CD4-positive, alpha-beta T cell treated with Interleukin-4 for 1 hour (primary cell): ENCODE measurements at regions not wholly inside any gene's neighbourhood (a gene's known extent, or its start where the extent isn't known, plus 50 kb on each side); places are given as distances from the start of the nearest gene placed in this dataset.

Experiments used
- DNase-seq, 2 donors: peaks; one replicate each; pipeline ENCODE4 v3.0.0-alpha.2; 2020 to 2022

DNA sequence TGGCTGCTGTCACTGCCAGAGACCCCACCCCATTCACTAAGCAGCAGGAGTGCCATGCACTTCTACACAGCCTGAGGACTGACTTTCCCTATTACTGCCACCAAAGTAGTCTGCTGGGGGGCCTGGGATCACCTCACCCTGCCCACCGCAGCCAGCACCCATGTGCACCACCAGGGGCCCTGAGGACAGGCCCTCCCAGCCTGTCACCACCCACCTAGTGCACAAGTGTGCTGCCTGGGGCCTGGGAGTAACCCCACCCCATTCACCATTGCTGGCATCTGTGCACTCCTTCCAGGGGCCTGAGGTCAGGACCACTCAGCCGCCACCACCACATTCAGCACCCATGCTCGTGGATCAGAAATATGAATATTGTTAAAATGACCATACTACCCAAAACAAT lies 247.8 kb upstream of the NCKAP5 start:
- no peak for DNase-seq

DNA sequence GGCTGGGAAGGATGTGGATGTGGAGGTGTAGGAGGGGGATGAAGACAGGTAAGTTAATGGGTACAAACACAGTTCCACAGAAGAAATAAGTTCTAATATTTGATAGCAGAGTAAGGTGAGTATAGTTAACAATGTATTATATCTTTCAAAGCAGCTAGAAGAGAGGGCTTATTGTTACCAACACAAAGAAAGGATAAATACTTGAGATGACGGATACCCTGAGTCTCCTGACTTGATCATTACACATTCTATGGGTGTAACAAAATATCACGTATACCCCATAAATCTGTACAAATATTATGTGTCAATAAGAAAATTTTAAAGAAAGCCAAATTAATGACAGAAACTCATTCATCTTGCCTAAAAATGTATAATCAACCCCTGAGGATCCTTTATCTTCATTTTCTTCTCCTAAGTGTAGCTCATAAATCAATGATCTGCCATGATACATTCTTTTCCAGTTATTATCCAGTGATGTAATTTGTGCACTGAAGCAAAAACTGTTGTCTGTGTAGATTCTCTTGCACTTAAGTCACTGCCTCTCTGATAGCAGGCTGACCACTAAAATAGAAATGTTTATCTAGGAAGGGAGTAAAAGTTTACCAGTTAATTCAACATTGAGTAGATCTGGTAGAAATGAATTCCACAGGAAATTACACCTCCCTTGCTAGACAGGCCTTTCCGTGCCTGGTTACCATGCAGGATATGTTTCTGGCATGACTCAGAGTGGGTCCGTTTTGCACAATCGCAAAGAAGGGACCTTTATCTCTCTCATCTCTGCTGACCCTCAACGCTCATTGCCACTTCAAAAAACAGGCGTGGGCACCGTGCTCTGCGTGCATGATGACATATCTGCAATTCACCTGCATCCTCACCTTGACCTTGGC lies 249.7 kb upstream of the NCKAP5 start:
- DNase-seq = no peak

DNA sequence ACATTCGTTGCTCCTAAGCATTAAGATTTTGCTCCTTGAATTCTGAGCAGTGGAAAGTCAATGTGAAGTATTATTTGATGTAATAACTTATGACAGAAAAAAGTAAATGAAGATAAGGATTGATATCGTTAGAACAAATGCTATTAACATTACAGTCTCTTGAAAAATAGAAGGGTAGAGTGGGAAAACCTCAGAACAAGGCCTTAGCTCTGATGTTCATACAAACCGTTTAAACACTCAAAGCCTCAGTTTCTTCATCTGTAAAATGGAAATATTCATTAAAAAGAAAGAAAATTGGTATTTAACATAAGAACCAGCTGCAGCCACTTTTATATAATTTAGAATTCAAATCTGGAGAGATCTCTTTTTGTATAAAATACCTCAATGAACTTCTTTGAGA lies 250.4 kb upstream of the NCKAP5 start:
- no peak for DNase-seq

DNA sequence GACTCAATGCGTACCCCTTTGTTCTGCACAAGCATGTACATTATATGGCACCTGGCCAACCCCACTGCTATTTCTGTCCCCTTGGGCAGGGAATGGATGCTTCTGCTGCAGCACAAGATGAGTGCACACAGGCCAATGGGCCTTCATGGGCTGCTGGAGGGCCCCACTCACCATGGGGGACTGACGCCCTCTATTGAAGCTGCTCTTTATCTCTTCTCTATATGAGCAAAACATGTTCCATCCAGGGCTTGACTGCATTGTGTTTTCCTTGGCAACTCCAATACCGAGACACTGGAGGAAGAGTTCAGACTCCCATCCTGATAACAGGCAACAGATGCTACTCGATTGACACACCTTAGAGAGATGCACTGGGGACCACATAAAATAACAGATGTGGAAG lies 251.6 kb upstream of the NCKAP5 start:
- DNase-seq = no peak

DNA sequence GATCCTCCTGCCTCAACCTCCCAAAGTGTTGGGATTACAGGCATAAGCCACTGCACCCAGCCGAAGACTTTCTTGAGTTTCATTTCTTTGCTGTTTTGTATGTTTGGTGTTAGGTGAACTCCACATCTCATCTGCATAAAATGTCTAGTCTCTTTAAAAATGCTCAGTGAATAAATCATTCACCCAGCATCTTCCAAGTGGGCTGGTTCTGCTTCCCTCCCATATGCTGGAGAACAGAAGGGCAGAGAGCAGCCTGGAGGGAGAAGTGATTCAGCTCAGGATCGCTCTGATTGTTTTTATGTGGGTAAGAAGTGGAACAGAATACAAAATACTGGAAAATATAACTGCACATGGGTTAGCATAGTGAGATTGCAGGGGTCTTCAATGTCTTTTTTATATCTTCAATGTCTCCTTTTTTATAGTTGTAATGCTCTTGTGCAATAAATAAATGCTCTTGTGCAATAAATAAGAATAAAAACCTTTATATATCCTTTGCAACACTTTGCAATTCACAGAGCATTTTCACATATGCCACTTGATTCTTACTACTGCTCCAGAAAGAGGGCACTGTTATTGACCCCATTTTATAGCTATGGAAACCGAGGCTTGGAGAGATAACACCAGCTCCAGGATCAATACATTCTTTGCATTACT lies 253.0 kb upstream of the NCKAP5 start:
- DNase-seq = no peak

DNA sequence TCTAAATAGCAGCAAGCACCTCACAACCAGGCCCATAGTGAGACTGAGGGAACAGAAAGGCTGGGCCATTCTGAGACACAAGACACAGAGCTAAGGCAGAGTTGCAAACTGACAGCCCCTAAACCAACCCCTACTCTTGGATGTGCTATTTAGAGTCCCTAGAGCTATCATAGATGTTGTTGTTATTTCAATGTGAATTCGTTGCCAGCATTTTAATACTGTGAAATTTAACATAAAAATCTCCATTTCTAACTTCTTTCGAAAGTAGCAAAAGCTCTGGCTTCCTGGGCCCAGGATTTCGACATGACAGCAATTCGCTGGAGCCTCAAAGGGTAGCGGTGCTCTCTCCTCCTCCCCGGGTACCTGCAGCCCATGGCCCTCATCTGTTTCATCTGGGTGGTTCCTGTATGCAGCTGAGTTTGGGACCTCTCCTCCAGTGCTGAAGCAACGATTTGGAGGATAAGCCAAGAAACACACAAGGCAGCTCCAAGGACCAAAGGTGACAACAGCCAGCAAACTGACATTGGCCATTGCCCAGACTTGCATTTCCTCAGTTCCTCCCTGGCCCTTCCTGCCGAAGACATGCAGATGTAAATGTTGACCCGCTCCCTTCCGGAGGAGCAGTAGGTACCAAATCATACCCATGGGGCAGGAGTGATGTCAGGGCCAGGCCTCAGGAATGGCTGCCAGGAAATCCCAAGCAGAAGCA lies 254.4 kb upstream of the NCKAP5 start:
- DNase-seq = no peak

DNA sequence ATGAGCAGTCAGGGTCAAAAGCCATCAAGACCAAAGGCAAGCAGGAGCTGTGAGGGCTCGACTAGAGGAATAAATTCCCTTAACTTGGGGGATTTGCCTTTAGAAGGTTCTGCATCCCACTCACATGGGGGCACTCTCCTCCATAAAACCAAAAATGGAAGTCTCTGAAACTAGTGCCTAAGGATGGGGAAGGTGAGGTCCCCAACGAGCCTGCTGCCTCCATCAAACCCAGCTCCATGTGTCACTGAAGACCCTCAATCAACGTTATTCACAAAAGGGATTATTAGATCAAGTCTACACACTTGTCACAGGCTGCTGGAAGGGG lies 254.9 kb upstream of the NCKAP5 start:
- no peak for DNase-seq

DNA sequence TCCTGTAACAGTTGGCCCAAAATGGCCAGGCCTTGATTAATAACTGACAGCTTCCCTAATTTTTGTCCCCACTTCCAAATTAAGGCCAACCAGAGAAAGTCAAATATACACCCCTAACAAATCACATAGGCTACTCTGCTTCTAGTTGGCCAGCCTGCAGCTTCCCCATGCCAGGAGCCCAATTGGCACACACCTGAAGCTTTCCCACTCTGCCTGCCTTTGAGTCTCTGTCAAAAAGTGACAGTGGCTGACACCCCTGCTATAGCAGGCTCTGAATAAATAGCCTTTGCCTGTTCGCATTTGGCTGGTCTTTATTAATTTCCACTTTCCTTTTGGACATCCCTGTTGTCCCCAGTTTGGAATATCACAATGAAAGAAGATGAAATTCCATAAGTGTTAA lies 256.6 kb upstream of the NCKAP5 start:
- DNase-seq = no peak

DNA sequence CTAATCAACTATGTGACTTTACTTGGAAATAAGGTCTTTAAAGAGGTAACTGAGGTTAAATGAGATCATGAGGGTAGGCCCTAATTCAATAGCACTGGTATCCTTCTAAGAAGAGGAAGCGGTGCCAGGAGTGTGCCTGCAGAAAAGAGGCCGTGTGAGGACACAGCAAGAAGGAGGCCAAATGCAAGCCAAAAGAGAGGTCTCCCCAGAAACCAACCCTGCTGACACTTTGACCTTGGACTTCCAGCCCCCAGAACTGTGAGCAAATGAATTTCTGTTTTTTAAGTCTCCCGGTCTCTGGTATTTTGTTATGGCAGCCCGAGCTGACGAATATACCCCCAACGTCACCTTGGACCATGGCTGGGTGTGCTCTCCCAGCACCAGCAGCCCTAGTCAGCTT lies 257.5 kb upstream of the NCKAP5 start:
- DNase-seq = no peak

DNA sequence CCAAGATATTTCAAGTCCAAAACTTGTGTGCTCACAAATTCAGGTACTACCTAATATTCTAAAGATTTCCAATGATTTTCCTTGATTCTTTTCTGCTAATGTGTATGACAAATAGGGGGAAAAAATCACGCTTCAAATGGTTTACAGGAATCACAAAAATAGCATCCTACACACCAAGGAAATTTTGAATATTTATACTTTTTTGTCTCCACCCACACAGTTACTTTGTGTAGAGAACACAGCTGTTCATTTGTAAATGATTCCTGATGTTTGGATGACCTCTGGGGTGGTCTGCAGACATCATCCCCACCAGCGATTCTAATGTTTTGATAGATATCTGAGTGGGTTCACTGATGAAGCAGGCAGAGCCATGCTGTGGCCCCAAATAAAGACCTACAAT lies 260.6 kb upstream of the NCKAP5 start:
- no peak for DNase-seq

DNA sequence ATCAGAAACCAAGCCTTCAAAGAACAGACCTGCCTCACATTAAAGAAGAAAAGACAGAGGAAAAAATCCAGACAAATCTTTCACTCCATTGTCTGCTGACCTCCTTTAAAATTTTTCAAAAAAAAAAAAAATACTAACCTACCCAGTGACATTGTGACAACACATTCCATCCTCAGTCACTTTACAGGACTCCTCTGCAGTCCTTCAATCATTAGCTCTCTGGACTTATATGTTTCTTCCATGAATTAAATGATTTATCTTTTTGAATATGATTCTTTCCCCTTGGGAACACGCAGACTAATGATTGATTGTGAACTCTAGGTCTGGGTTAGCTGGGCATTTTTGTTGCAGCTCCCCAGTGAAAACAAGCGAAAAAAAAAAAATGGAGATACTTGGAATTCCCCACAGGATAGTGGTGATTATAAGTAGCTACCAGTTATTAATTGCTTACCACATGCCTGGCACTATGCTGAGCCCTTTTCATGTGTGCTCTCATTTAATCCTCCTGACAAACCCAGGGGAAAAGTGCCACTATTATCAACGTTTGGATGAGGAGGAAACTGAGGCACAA lies 261.3 kb upstream of the NCKAP5 start:
- DNase-seq = no peak

DNA sequence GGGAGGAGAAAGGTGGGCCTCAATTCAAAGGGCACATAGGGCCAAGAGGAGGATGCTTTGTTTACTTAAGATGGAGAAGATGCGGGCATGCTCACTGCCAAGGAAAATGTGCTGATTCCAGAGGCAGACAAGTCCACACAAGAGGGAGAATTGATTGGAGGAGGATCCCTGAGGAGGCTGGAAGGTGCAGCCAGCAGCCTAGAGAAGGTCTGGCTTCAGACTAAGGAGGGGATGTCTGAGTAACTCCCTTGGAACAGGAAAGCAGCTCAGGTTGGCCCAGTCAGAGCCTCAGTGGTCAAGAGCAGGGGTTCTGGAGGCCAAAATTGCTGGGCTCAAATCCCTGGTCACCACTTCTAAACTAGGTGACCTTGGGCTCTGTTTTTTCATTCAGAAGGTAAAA lies 265.5 kb upstream of the NCKAP5 start:
- DNase-seq = no peak

DNA sequence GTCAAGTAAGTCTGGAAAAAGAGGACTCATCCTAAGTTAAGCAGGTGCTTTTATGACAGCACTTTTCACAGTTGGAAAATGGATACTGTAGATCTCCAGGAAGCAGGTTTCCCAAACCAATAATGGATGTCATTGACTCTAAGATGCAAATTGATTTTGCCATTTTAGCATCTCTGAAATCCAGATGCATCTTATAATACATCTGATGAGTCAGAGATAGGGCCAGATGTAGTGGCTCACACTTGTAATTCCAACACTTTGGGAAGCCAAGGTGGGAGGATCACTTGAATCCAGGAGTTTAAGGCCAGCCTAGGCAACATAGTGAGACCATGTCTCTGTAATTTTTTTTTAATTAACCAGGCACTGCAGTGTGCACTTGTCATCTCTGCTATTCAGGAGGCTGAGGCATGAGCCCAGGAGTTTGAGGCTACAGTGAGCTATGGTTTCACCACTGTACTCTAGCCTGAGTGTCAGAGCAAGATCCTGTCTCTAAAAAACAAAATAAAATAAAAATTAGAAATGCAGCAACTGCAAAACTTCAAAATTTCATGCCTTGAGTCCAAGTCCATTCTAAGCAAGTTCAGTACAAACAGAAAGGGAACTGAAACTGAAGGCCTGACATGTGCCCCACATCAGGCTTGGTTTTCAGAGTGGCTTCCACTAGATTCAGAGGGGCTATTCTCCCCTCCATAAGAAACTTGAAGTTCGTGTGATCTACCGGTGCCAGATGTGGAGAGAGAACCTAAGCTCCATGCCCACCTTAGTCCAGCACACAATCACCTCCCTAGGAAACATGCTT lies 267.8 kb upstream of the NCKAP5 start:
- DNase-seq = no peak

DNA sequence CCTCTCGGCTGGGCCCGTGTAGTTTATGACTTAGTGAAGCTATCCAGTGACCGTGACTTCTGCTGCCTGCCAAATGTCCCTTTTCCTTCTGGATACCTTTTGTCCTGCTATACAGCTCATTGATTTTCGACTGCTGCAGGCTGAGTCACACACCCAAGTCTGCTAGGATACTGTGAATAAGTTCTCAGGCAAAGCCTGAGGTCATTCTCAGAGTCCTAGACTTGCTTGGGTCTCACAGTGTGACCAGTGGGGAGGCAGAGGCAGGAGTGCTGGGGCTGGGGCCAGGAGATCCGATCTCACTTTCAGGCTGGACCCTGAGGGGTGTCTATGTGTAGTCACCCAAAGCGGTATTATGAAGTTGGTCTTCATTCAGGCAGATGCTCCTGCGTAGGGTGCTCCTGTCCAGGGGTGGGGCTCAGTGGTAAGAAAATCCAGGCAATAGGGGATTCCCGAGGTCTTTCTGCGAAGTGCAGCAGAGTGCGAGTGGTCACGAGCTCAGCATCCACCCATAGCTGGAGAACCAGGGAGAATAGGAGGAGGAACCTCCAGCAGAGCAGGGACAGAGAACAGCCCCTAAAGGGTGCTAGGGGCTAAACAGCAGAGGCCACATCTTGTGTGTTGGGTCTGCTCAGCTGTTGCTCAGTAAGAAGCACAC lies 268.6 kb upstream of the NCKAP5 start:
- DNase-seq = no peak

DNA sequence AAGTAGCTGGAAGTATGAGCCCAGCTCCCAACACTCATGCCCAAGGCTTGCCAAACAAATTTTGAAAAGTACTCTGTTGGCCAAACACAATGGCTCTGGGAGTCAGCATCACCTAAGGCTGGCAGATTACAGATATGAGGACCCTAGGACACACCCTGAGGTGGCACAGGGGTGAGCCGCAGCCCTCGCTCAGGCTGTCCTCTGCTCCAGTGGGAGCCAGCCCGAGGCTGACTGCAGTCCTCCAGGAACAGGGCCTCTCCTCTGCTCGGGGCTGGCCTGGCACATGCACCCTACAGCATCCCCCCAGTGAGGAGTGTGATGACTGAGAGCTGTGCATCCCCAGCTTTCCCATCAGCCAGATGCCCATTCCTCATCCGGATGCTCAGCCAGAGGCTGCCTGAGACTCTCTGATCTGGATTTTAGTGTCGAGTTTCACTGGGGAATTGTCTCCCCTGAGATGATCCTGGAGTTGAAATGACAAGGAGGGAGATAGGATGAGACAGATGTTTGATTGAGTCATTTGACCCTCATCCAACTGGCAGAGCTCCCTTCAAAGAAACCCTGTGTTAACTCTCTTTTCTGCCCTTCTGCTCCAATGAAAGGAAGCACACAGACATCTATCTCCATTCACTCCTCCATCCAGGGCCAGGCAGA lies 269.3 kb upstream of the NCKAP5 start:
- DNase-seq = no peak

DNA sequence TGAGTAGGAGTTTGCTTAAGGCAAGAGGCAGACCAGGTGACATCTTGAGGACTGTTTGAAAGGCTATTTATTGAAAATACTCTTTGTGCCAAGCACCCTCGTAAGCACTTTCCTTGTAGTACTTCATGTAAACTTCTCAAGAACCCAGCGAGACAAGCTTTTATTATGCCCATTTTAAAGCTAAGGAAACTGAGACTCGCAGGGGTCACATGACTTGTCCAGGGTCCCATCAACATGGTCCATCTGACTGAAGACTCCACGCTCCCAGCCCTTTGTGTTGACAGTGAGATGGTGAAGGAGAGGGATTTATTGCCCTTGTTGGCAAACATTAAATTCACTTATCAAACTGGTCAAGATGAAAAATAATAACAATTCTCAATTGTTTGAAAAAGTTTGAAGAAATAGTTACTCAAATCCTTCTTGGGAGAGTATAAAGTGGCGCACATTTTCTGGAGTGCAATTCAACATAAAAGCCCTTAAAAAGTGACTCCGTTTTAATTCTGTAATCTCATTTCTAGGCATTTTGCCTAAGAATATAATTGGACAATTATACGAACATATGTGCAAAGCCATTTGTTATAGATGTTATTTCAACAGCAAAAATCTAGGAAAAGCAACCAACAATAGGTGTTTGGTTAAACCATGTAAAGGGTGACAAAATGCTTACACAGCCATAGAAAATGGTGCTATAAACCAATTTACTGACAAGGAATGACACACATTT lies 270.5 kb upstream of the NCKAP5 start:
- no peak for DNase-seq

DNA sequence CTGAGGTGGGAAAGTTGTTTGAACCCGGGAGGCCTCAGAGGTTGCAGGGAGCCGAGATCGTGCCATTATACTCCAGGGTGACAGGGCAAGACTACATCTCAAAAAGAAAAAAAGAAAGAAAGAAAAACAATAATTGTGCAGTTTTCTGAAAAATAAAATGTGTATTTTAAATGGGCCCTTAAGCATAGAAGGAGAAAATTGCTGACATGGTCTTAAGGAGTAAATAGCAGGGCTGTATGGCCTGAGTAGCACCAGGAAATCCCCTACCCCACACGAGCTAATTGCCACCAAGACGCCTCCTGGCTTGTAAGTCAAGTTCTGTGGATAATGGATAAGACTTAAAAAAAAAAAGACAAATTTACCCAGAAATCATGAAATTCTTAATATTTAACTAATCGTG lies 271.4 kb upstream of the NCKAP5 start:
- DNase-seq = no peak

DNA sequence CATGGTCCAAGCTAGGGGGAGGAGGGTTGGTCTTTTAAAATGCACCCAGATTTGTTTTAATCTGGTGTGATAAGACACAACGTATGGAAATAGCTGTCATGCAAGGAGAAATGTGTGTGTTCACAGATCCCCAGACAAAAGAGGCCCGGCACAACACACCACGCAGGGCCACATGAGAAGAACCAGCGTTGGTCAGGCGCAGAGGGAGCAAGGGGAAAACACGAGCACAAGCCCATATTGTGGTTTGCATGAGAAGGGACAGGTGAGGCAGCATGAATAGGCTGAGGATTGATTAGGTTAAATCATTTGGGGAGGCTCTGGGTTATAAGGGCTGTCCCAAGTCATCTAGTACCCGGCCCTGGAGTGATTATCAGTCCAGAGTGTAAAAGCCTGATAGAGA lies 272.5 kb upstream of the NCKAP5 start:
- no peak for DNase-seq

DNA sequence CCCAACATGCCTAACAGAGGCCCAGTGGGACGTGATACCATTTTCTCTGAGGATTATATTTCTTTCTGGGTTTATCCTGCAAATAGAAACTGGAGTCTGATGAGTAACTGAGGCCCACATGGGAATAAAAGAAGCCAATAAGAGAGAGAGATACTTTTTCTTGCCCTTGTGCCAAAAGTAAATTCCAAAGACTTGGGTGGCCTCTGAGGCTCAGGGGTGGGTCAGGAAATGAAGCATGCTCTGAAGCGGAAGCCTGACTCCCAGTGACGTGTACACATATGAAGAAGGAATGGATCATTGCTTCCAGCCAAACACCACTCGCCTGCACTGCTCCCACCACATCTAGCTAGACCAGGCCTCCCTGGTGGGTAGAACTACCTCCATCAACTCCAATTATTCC lies 273.6 kb upstream of the NCKAP5 start:
- no peak for DNase-seq

DNA sequence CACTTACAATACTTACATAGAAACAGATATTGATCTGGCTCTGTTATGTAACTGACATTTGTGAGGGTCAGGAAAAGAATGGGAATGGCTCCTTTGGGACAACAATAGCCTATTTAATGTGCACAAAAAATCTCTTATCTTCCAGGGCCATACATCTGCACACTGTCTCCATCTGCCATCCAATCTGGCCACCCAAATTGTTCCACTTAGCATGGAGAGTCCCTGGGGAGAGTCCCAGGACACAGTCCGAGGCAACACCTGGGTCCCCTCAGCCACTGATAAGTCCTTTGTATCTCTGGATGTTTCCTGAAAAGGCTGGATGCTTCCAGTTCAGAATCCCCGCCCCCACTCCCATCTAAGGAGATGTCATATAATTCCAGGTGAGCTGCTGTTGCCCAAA lies 274.2 kb upstream of the NCKAP5 start:
- DNase-seq = no peak

DNA sequence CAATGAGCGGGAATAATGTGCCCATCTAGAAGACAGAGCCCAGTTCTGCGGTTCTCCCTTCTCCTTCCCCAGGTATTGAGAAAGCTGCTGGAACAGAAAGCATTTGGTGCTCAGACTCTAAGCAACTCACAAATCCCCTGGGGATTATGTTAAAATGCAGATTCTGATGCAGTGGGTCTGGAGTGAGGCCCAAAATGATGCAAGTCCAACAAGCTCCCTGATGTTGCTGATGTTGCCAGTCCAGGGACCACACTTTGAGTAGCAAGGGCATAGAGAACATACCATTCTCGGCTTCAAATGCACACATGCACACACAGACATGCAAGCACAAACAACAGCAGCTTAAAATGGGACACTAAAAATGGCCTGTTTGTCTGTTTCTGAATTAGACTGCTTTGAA lies 274.8 kb upstream of the NCKAP5 start:
- DNase-seq = no peak
